ENCODE measurements at regions not wholly inside any gene's neighbourhood (a gene's known extent, or its start where the extent isn't known, plus 50 kb on each side); places are given as distances from the start of the nearest gene placed in this dataset.

- no peak overlapping the region for H3K27ac ChIP-seq
These were observed 183.2 kb upstream of the PUDP start for GRCh38 chrX:7330971-7331746.

GRCh38 chrX:7330556-7330955 is 182.6 kb upstream of the PUDP start:
- H3K79me2 ChIP-seq: no peaks in the 10 kb centered on the region
- no peak overlapping the region for H2AFZ ChIP-seq
- H3K27me3 ChIP-seq (ENCODE audit: control insufficient read depth, insufficient read depth, low read length): no peaks in the 10 kb centered on the region
- no peak for TF ChIP-seq CTCF (IDR thresholded peaks at IDR 0.05)
- H3K36me3 ChIP-seq (ENCODE audit: control insufficient read depth, insufficient read depth, low read length): no peaks in the 10 kb centered on the region
- H3K4me3 ChIP-seq (ENCODE audit: low read depth, low read length): no peak overlapping the region
- H3K9ac ChIP-seq: no peak overlapping the region
- no peak overlapping the region for H3K4me2 ChIP-seq (ENCODE audit: low read length)
- H3K4me1 ChIP-seq: no peaks in the 10 kb centered on the region
- no peaks in the 10 kb centered on the region for H3K9me3 ChIP-seq (ENCODE audit: control insufficient read depth, low read length)
- H3K27ac ChIP-seq: no peak overlapping the region

More at GRCh38 chrX:7330971-7331746, 183.2 kb upstream of the PUDP start:
- Histone ChIP-seq H2AFZ (no peak overlapping the region), H3K4me2 (ENCODE audit: low read length) (no peak overlapping the region), H3K4me3 (ENCODE audit: low read depth, low read length) (no peak overlapping the region), H3K27me3 (ENCODE audit: control insufficient read depth, insufficient read depth, low read length) (no peaks in the 10 kb centered on the region), H3K36me3 (ENCODE audit: control insufficient read depth, insufficient read depth, low read length) (no peaks in the 10 kb centered on the region), H3K4me1 (no peaks in the 10 kb centered on the region), H3K79me2 (no peaks in the 10 kb centered on the region), H3K9me3 (ENCODE audit: control insufficient read depth, low read length) (no peaks in the 10 kb centered on the region), H3K9ac (no peak overlapping the region)
- no peak for TF ChIP-seq CTCF (IDR thresholded peaks at IDR 0.05)

- H3K27ac ChIP-seq: no peak overlapping the region
- no peaks in the 10 kb centered on the region for H3K36me3 ChIP-seq (ENCODE audit: control insufficient read depth, insufficient read depth, low read length)
- H3K4me1 ChIP-seq: no peaks in the 10 kb centered on the region
- TF ChIP-seq CTCF (IDR thresholded peaks at IDR 0.05): no peak
- no peaks in the 10 kb centered on the region for H3K9me3 ChIP-seq (ENCODE audit: control insufficient read depth, low read length)
- H3K9ac ChIP-seq: no peak overlapping the region
- no peak overlapping the region for H3K4me3 ChIP-seq (ENCODE audit: low read depth, low read length)
- H2AFZ ChIP-seq: no peak overlapping the region
- no peak overlapping the region for H3K4me2 ChIP-seq (ENCODE audit: low read length)
- no peaks in the 10 kb centered on the region for H3K27me3 ChIP-seq (ENCODE audit: control insufficient read depth, insufficient read depth, low read length)
- no peaks in the 10 kb centered on the region for H3K79me2 ChIP-seq
These were observed 170.7 kb upstream of the PUDP start for GRCh38 chrX:7318661-7319060.

- no peaks in the 10 kb centered on the region for H3K9me3 ChIP-seq (ENCODE audit: control insufficient read depth, low read length)
- no peak overlapping the region for H3K4me3 ChIP-seq (ENCODE audit: low read depth, low read length)
- H2AFZ ChIP-seq: no peak overlapping the region
- H3K4me2 ChIP-seq (ENCODE audit: low read length): no peak overlapping the region
- no peak overlapping the region for H3K9ac ChIP-seq
- no peaks in the 10 kb centered on the region for H3K27me3 ChIP-seq (ENCODE audit: control insufficient read depth, insufficient read depth, low read length)
- H3K36me3 ChIP-seq (ENCODE audit: control insufficient read depth, insufficient read depth, low read length): no peaks in the 10 kb centered on the region
- no peaks in the 10 kb centered on the region for H3K4me1 ChIP-seq
- H3K79me2 ChIP-seq: no peaks in the 10 kb centered on the region
- H3K27ac ChIP-seq: no peak overlapping the region
- TF ChIP-seq CTCF (IDR thresholded peaks at IDR 0.05): no peak
These were observed 170.3 kb upstream of the PUDP start for GRCh38 chrX:7318241-7318640.

- no peak overlapping the region for H3K4me3 ChIP-seq (ENCODE audit: low read depth, low read length)
- H3K27me3 ChIP-seq (ENCODE audit: control insufficient read depth, insufficient read depth, low read length): no peaks in the 10 kb centered on the region
- no peak overlapping the region for H3K4me2 ChIP-seq (ENCODE audit: low read length)
- H3K9ac ChIP-seq: no peak overlapping the region
- no peak overlapping the region for H3K27ac ChIP-seq
- no peaks in the 10 kb centered on the region for H3K36me3 ChIP-seq (ENCODE audit: control insufficient read depth, insufficient read depth, low read length)
- no peak overlapping the region for H2AFZ ChIP-seq
- no peaks in the 10 kb centered on the region for H3K9me3 ChIP-seq (ENCODE audit: control insufficient read depth, low read length)
- H3K4me1 ChIP-seq: no peaks in the 10 kb centered on the region
- no peaks in the 10 kb centered on the region for H3K79me2 ChIP-seq
- no peak for TF ChIP-seq CTCF (IDR thresholded peaks at IDR 0.05)
These were observed 168.9 kb upstream of the PUDP start for GRCh38 chrX:7316887-7317286.
